ENCODE measurements at regions not wholly inside any gene's neighbourhood (a gene's known extent, or its start where the extent isn't known, plus 50 kb on each side); places are given as distances from the start of the nearest gene placed in this dataset.

- TF ChIP-seq CTCF (IDR thresholded peaks at IDR 0.05; ENCODE audit: borderline replicate concordance, extremely low read depth, low read length, poor library complexity, severe bottlenecking) (no peak), EZH2 (IDR thresholded peaks at IDR 0.05; ENCODE audit: borderline replicate concordance, low read depth, low read length, severe bottlenecking) (no peak)
Measured at GRCh38 chr12:91871751-91872150, 273.9 kb downstream of the BTG1 start.
